ENCODE measurements at regions not wholly inside any gene's neighbourhood (a gene's known extent, or its start where the extent isn't known, plus 50 kb on each side); places are given as distances from the start of the nearest gene placed in this dataset.

- TF ChIP-seq CTCF (IDR thresholded peaks at IDR 0.05; ENCODE audit: low read depth, low read length) (no peak), EZH2phosphoT487 (IDR thresholded peaks at IDR 0.05; ENCODE audit: low read depth) (no peak)
Observed at GRCh38 chr20:51206032-51206662, 183.2 kb upstream of the KCNG1 start.
